ENCODE measurements at regions not wholly inside any gene's neighbourhood (a gene's known extent, or its start where the extent isn't known, plus 50 kb on each side); places are given as distances from the start of the nearest gene placed in this dataset.

DNA sequence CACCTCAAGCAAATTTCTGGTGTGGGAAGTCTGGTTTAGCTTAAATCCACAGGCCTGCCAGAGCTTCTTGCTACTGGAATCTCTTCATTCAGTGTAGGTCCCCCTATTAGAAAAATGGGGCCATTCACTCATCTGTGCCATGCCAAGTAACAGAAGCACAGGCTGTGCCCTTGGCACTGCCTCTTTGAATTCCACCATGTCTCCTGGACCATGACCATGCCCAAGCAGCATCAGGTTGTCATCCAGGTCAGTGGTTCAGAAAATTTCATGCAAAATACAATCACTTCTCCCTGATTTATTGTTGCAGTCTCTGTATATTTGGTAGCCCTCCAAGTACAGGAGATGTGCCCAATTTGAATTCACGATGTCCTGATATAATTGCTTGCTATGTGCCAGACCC lies 602.1 kb upstream of the ZNF385D start:
- TF ChIP-seq, protein P1, sequence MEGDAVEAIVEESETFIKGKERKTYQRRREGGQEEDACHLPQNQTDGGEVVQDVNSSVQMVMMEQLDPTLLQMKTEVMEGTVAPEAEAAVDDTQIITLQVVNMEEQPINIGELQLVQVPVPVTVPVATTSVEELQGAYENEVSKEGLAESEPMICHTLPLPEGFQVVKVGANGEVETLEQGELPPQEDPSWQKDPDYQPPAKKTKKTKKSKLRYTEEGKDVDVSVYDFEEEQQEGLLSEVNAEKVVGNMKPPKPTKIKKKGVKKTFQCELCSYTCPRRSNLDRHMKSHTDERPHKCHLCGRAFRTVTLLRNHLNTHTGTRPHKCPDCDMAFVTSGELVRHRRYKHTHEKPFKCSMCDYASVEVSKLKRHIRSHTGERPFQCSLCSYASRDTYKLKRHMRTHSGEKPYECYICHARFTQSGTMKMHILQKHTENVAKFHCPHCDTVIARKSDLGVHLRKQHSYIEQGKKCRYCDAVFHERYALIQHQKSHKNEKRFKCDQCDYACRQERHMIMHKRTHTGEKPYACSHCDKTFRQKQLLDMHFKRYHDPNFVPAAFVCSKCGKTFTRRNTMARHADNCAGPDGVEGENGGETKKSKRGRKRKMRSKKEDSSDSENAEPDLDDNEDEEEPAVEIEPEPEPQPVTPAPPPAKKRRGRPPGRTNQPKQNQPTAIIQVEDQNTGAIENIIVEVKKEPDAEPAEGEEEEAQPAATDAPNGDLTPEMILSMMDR (IDR thresholded peaks at IDR 0.05; ENCODE audit: borderline replicate concordance, extremely low read depth, low read length, poor library complexity, severe bottlenecking), result no peak
- no peak for TF ChIP-seq EZH2 (IDR thresholded peaks at IDR 0.05; ENCODE audit: borderline replicate concordance, low read depth, low read length, severe bottlenecking)

Data from DND-41 (cell line).